T-helper 2 cell treated with Interferon-gamma antibody and Interleukin-4, amounts not matched to agents 5 μg/mL and 100 μg/mL, for 36 hours (primary cell): ENCODE measurements at regions not wholly inside any gene's neighbourhood (a gene's known extent, or its start where the extent isn't known, plus 50 kb on each side); places are given as distances from the start of the nearest gene placed in this dataset.

Experiments used
- DNase-seq: peaks from one replicate; pipeline ENCODE4 v3.0.0; 2021; ENCODE audit warnings: low spot score
- H3K27ac Mint-ChIP-seq: one replicate; pipeline ENCODE4 v1.8.0; 2021; ENCODE audit warnings: mild to moderate bottlenecking, mixed read lengths
- H3K27me3 Mint-ChIP-seq: one replicate; pipeline ENCODE4 v1.8.0; 2021; ENCODE audit warnings: low read depth, mixed read lengths
- H3K36me3 Mint-ChIP-seq: one replicate; pipeline ENCODE4 v1.8.0; 2021; ENCODE audit warnings: low read depth, mixed read lengths
- H3K4me1 Mint-ChIP-seq: one replicate; pipeline ENCODE4 v1.8.0; 2021; ENCODE audit warnings: low read depth, mixed read lengths
- H3K4me3 Mint-ChIP-seq: one replicate; pipeline ENCODE4 v1.8.0; 2022; ENCODE audit warnings: mild to moderate bottlenecking, moderate library complexity, mixed read lengths
- H3K9me3 Mint-ChIP-seq: one replicate; pipeline ENCODE4 v1.8.0; 2021; ENCODE audit warnings: mixed read lengths

DNA sequence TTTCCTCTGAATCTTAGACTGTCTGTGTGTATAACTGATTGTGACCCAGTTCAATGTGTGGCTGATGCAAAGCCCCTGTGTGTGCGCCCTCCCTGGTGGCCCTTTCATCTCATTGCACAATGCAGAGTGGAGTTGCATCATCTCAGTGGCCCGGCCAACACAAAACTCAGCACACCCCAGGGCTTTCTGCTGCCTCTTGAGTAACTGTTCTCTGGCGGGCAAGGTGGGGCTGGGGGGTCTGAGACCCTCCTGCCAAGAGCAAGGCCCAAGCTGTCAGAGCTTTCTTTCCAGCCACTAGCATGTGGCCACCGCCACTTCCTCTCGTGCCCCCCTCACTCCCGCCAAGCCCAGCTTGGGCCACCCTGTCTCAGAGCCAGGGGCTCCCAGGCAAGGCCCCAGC, 80.7 kb upstream of the ALDH1L1 start:
- H3K4me3 Mint-ChIP-seq = no peak overlapping the region
- no peak for DNase-seq
- H3K4me1 Mint-ChIP-seq = no peaks in the 10 kb centered on the region
- H3K27me3 Mint-ChIP-seq = no peaks in the 10 kb centered on the region
- H3K9me3 Mint-ChIP-seq = no peaks in the 10 kb centered on the region
- H3K36me3 Mint-ChIP-seq = no peaks in the 10 kb centered on the region
- H3K27ac Mint-ChIP-seq = no peak overlapping the region

DNA sequence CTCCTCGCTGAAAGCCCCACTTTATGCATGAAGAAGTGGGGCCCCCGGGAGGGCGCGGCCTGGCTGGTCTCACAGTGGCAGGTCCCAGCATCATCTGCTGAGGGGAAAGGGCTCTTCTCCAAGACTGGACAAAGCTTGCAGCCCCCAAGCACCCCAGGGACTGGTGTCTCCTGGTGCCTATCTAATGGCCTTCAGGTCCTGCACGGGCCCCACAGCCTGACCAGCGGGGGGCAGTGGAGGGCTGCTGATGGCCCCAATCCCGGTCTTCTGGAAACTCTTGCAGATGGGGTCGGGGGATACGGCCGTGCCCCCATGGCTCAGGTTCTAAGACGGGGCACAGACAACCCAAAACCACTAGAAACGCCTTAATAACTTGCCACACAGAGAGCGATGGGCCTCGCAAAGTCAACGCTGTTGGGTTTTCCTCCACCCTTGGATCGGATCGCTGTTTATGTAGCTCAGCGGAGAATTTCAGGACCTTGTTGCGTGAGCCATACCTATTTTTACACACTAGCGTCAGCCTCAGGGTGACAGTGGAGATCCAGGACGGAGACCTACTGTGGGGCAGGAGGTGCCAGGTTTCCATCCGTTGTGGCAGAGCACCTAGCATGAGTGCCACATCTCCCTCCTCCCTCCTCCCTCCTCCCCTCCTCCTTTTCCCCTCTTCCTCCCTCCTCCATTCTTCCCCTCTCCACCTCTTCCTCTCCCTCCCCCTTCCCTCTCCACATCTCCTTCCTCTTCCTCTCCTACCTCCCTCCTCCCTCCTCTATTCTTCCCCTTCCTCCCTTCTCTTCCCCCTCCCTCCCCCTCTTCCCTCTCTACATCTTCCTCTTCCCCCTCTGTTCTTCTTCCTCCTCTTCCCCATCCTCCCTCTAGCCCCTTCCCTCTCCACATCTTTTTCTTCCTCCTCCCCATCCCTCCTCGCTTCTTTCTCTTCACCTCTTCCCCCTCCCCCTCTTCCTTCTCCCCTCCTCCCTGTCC, 79.3 kb upstream of the ALDH1L1 start:
- Mint-ChIP-seq H3K4me3 (no peak overlapping the region), H3K4me1 (no peaks in the 10 kb centered on the region), H3K9me3 (no peaks in the 10 kb centered on the region), H3K27ac (no peak overlapping the region), H3K36me3 (no peaks in the 10 kb centered on the region), H3K27me3 (no peaks in the 10 kb centered on the region)
- DNase-seq = no peak

DNA sequence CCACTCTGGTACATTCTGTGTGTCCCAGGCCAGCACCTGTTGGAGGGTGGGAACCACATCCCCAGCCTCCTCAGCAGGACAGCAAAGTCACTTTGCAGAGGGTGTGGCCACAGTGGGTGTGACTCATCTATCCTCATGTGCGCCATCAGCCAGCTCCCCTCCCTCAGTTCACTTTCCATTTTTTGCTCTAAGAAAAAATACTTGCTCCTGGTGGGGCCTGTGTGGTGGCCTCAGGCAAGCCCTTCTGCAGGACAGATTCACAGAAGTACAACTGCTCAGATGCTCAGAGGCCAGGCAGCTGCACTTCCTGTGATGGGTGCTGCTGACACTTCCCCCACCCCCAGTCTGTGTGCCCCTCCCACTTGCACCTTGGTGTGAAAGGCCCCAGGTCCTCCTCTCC, 78.3 kb upstream of the ALDH1L1 start:
- Mint-ChIP-seq H3K9me3 (no peaks in the 10 kb centered on the region), H3K27ac (no peak overlapping the region), H3K4me1 (no peaks in the 10 kb centered on the region), H3K36me3 (no peaks in the 10 kb centered on the region), H3K4me3 (no peak overlapping the region), H3K27me3 (no peaks in the 10 kb centered on the region)
- DNase-seq = no peak

DNA sequence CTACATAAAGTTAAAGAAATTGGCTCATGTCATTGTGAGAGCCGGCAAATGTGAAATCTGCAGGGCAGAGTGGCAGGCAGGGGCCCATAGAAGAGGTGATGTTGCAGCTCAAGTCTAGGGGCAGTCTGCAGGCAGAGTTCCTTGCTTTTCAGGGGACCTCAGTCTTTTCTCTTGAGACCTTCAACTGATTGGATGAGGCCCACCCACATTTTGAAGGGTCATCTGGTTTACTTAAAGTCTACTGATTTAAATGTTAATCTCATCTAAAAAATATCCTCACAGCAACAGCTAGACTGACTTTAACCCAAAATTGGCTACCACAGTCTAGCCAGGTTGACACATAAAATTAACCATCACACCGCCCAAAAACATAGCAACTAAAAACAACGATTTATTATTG, 77.6 kb upstream of the ALDH1L1 start:
- Mint-ChIP-seq H3K27me3 (no peaks in the 10 kb centered on the region), H3K36me3 (no peaks in the 10 kb centered on the region), H3K4me1 (no peaks in the 10 kb centered on the region), H3K4me3 (no peak overlapping the region), H3K9me3 (no peaks in the 10 kb centered on the region), H3K27ac (no peak overlapping the region)
- DNase-seq = no peak

DNA sequence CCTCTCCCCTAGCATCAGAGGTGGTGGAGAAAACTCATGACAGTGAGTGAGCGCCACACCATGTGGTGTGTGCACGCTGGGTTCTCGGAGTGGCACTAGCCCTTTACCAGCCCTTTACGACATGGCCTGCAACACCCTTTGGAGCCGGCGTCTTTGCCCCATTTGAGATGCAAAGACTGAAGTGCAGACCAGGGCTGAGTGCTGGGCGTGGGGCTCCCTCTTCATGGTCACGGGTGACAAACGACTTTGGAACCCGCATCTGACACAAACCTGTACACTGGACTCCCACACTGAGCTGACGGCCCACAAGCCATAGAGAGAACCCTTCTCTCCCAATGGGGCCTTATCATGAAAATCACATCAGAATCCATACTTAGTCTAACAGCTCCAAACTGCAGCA, 76.8 kb upstream of the ALDH1L1 start:
- no peak overlapping the region for H3K27ac Mint-ChIP-seq
- H3K36me3 Mint-ChIP-seq = no peaks in the 10 kb centered on the region
- no peaks in the 10 kb centered on the region for H3K27me3 Mint-ChIP-seq
- H3K4me3 Mint-ChIP-seq = no peak overlapping the region
- no peak for DNase-seq
- H3K4me1 Mint-ChIP-seq = no peaks in the 10 kb centered on the region
- H3K9me3 Mint-ChIP-seq = no peaks in the 10 kb centered on the region

DNA sequence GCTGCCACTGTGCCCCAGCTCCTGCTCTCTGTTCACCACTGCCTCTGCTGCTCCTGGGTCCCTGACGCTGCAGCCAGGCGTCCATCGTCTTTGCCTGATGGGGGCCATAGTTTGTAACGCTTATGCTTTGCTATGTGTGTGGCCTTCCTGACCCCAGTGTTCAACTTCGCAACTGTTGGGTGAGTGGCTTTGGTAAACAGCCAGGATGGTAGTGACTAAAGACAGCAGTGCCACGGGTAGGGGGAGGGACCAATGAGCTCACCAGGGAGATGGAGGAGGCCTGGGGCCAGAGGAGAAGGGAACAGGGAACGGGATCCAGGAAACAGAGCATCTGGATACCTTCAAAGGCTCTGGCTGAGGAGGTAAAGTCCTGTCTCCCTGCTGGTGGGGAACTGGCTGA, 75.9 kb upstream of the ALDH1L1 start:
- no peaks in the 10 kb centered on the region for H3K4me1 Mint-ChIP-seq
- H3K27me3 Mint-ChIP-seq = no peaks in the 10 kb centered on the region
- DNase-seq = no peak
- H3K36me3 Mint-ChIP-seq = no peaks in the 10 kb centered on the region
- H3K4me3 Mint-ChIP-seq = no peak overlapping the region
- H3K27ac Mint-ChIP-seq = no peak overlapping the region
- no peaks in the 10 kb centered on the region for H3K9me3 Mint-ChIP-seq

DNA sequence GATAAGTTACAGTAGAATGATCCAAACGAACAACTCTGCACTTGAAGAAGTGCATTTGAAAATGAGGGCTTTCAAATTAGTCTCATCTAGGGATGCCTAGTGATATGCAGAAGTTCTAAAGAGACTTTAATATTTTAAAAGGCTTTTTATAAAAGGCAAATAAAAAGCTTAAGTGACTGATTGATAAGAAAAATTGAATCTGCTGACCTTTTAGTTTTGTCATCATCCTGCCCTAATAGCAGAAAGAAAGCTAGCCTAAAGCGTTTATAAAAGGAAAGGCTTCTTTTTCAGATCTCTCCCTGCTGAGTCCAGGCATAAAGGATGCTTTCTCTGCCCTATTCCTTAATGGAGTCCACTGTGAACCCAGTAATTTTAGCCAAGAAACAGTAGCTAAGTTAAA, 72.7 kb upstream of the ALDH1L1 start:
- DNase-seq = no peak
- H3K36me3 Mint-ChIP-seq = no peaks in the 10 kb centered on the region
- H3K9me3 Mint-ChIP-seq = no peaks in the 10 kb centered on the region
- no peaks in the 10 kb centered on the region for H3K4me1 Mint-ChIP-seq
- peaks cover 2% of the 10 kb centered on the region for H3K27me3 Mint-ChIP-seq
- no peak overlapping the region for H3K4me3 Mint-ChIP-seq
- no peak overlapping the region for H3K27ac Mint-ChIP-seq

DNA sequence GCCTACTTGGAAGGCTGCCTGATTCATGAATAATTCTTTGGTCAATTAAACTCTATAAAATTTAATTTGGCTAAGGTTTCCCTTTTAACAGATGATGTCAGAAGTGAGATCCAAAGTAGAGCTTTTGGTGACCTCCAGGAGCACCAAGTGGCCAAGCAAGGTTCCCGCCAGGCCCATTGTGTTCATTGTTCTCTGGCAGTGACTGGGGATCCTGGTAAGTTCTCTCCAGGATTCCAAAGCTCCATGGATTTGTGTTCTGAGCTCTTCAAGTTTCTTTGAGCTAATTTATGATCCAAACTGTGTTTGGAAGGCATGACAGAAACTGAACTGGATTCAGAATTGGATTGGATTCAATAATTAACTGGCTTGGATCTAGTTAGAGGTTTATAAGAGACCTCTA, 72.0 kb upstream of the ALDH1L1 start:
- Mint-ChIP-seq H3K9me3 (peaks cover 6% of the 10 kb centered on the region), H3K27me3 (peaks cover 2% of the 10 kb centered on the region), H3K36me3 (no peaks in the 10 kb centered on the region), H3K4me3 (no peak overlapping the region), H3K4me1 (no peaks in the 10 kb centered on the region), H3K27ac (no peak overlapping the region)
- DNase-seq = no peak

DNA sequence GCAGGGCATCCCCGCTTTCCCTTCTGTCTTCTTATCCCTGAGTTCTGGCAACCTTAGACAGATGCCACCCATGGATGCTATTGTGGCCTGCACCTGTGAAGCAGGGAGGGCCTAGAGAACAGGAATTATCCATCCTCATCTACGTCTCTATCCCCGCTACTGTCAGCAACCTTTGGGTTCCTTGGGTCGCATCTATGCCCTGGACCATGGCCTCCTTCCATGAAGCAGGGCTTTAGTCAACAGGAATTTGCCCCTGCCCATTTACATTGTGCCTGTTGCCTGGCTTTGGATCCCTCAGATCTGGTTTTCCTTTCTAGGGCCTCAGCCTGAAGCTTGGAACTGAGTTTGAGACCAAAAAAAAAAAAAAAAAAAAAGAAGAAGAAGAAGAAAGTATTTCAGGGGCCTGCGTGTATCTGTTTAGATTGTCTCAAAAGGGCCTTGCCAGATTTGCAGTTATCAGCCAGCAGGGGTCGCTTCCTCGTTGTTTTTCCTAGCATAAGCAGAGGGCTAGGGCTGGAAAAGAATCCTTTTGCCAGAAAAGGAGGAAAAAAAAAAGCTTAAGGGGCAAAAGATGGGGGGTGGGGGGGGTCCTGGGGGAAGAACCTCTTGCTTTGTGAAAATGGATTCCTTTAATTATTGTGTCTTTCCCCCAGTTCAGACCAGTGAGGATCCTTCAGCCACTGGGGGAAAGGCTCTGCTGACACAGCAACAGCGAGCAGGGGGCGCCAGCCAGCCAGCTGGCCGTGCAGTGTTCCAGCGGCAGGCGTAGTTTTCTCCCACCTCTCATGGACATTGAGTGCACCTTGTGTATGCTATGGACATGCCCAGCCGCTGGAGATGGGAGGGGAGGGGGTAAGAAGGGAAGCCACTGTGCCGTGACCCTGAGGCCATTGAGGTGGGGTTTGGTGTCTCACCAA, 65.7 kb upstream of the ALDH1L1 start:
- Mint-ChIP-seq H3K27me3 (peaks cover 2% of the 10 kb centered on the region), H3K4me1 (no peaks in the 10 kb centered on the region), H3K27ac (no peak overlapping the region), H3K4me3 (no peak overlapping the region), H3K36me3 (no peaks in the 10 kb centered on the region), H3K9me3 (peaks cover 6% of the 10 kb centered on the region)
- DNase-seq = no peak
